ENCODE measurements at regions not wholly inside any gene's neighbourhood (a gene's known extent, or its start where the extent isn't known, plus 50 kb on each side); places are given as distances from the start of the nearest gene placed in this dataset.

DNA sequence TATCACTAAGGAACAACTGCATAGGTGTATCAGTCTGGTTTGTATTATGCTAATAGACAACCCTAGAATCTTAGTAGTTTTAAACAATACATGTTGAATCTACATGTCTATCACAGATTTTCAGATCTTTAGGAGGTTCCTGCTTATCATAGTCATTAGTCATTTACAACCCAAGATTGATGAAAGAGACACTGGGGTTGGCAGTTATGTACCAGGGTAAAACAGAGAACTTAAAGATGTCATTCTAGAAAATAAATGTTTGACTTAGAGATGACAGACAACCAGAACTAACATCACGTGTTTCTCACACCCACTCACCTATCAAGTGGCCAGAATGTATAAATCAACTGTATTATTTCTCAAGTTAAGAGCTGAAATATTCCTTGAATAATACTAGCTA is 181.9 kb downstream of the PABPC4L start:
- no peaks in the 10 kb centered on the region for H4K20me1 ChIP-seq (ENCODE audit: control insufficient read depth, insufficient read depth, insufficient read length)
- H3K4me3 Mint-ChIP-seq, result no peak overlapping the region
- no peak overlapping the region for H3K18ac ChIP-seq (ENCODE audit: insufficient read length, low read depth, low read length)

More for the DNA sequence above, 181.9 kb downstream of the PABPC4L start:
- no peak for DNase-seq
- Histone ChIP-seq H3K4ac (ENCODE audit: low read depth, low read length) (no peak overlapping the region), H3K79me1 (ENCODE audit: insufficient read depth, low read depth, low read length, poor library complexity, severe bottlenecking) (no peaks in the 10 kb centered on the region), H4K8ac (replicated peaks; ENCODE audit: insufficient read length, low read depth, low read length) (no peak overlapping the region), H3T11ph (ENCODE audit: low read length) (no peak overlapping the region), H2BK12ac (ENCODE audit: insufficient read length, low read depth, low read length) (no peak overlapping the region), H3K79me2 (ENCODE audit: insufficient read depth, low read length) (no peaks in the 10 kb centered on the region), H2BK15ac (ENCODE audit: low read depth, low read length) (no peak overlapping the region), H3K23ac (ENCODE audit: insufficient read length, low read depth, low read length) (no peak overlapping the region), H2BK20ac (ENCODE audit: low read depth, low read length, poor library complexity, severe bottlenecking) (no peak overlapping the region), H4K91ac (ENCODE audit: insufficient read length, low read depth, low read length) (no peak overlapping the region), H3K4me1 (ENCODE audit: insufficient read depth, low read length) (no peaks in the 10 kb centered on the region), H4K5ac (ENCODE audit: insufficient read length, low read depth, low read length) (no peak overlapping the region), H2AFZ (ENCODE audit: low read length) (no peak overlapping the region), H3K56ac (ENCODE audit: insufficient read length, low read depth, low read length) (no peak overlapping the region), H3K23me2 (ENCODE audit: insufficient read length, low read depth, low read length, poor library complexity, severe bottlenecking) (no peaks in the 10 kb centered on the region), H2BK120ac (ENCODE audit: low read depth, low read length, poor library complexity, severe bottlenecking) (no peak overlapping the region), H3K14ac (ENCODE audit: insufficient read depth, low read length) (no peak overlapping the region), H3K27ac (ENCODE audit: insufficient read length, low read depth, low read length) (no peak overlapping the region), H2AK5ac (ENCODE audit: insufficient read length, low read length) (no peak overlapping the region), H2BK5ac (ENCODE audit: insufficient read length, low read length) (no peak overlapping the region), H3K4me2 (ENCODE audit: insufficient read depth, insufficient read length, low read length) (no peak overlapping the region), H3K9ac (ENCODE audit: extremely low read depth, insufficient read length, low read length) (no peak overlapping the region), H3K9me3 (ENCODE audit: control insufficient read depth, low read depth, low read length) (no peaks in the 10 kb centered on the region), H3K27me3 (ENCODE audit: insufficient read depth, low read length) (no peaks in the 10 kb centered on the region)
- no CpG with 5 or more reads among the region's 1 CpG for WGBS (ENCODE audit: extremely low coverage, insufficient read length, low lambda C conversion rate)
- Mint-ChIP-seq H3K36me3 (ENCODE audit: insufficient read depth in 1 of 3, low read depth in 3 of 3) (no peaks in the 10 kb centered on the region; a peak in 1 of 7 replicates), H3K9me3 (no peaks in the 10 kb centered on the region; a peak in 1 of 5 replicates), H3K27ac (no peak overlapping the region), H3K4me1 (peaks cover 9 to 14% of the 10 kb centered on the region in 2 experiments), H3K27me3 (ENCODE audit: low read depth) (no peaks in the 10 kb centered on the region)
- TF ChIP-seq, protein P1, sequence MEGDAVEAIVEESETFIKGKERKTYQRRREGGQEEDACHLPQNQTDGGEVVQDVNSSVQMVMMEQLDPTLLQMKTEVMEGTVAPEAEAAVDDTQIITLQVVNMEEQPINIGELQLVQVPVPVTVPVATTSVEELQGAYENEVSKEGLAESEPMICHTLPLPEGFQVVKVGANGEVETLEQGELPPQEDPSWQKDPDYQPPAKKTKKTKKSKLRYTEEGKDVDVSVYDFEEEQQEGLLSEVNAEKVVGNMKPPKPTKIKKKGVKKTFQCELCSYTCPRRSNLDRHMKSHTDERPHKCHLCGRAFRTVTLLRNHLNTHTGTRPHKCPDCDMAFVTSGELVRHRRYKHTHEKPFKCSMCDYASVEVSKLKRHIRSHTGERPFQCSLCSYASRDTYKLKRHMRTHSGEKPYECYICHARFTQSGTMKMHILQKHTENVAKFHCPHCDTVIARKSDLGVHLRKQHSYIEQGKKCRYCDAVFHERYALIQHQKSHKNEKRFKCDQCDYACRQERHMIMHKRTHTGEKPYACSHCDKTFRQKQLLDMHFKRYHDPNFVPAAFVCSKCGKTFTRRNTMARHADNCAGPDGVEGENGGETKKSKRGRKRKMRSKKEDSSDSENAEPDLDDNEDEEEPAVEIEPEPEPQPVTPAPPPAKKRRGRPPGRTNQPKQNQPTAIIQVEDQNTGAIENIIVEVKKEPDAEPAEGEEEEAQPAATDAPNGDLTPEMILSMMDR (conservative IDR thresholded peaks at IDR 0.05), result no peak

Measured in H9 (cell line).